ENCODE measurements at regions not wholly inside any gene's neighbourhood (a gene's known extent, or its start where the extent isn't known, plus 50 kb on each side); places are given as distances from the start of the nearest gene placed in this dataset.

GRCh38 chr11:42145311-42145710, 685.9 kb upstream of the LRRC4C start:
- H2BK15ac ChIP-seq (ENCODE audit: low read depth, poor library complexity, severe bottlenecking), result no peak overlapping the region
- no peaks in the 10 kb centered on the region for H3K27me3 ChIP-seq (ENCODE audit: control insufficient read depth in 1 of 2, insufficient read depth in 1 of 2, low read length in 2 of 2)
- no peak overlapping the region for H3K14ac ChIP-seq (ENCODE audit: low read length in 2 of 2)
- peaks cover 16% of the 10 kb centered on the region for H3K9me3 ChIP-seq (ENCODE audit: control insufficient read depth, low read length)
- no peak overlapping the region for H3K4ac ChIP-seq (ENCODE audit: low read depth in 1 of 2, low read length in 2 of 2)
- H2BK120ac ChIP-seq (ENCODE audit: low read depth, low read length), result no peak overlapping the region
- H3K18ac ChIP-seq (ENCODE audit: low read depth in 1 of 2, low read length in 2 of 2), result no peak overlapping the region
- no peak overlapping the region for H2AK5ac ChIP-seq (ENCODE audit: low read length, severe bottlenecking)
- no peak overlapping the region for H2BK5ac ChIP-seq (ENCODE audit: low read depth, low read length, poor library complexity, severe bottlenecking)
- H3K4me3 ChIP-seq (ENCODE audit: insufficient read depth in 1 of 2, low read depth in 1 of 2, low read length in 2 of 2), result no peak overlapping the region
- H3K36me3 ChIP-seq (ENCODE audit: control insufficient read depth in 1 of 2, insufficient read depth in 2 of 2, low read depth in 1 of 2, low read length in 2 of 2), result no peaks in the 10 kb centered on the region
- no peak overlapping the region for H4K91ac ChIP-seq (ENCODE audit: low read length)
- no peak overlapping the region for H4K8ac ChIP-seq (ENCODE audit: low read length)
- H2BK12ac ChIP-seq (ENCODE audit: low read length in 2 of 2), result no peak overlapping the region
- no peak overlapping the region for H3K27ac ChIP-seq (ENCODE audit: low read length, poor library complexity, severe bottlenecking)
- no peak overlapping the region for H2AFZ ChIP-seq (ENCODE audit: low read depth, low read length)
- H3K4me1 ChIP-seq (ENCODE audit: control insufficient read depth, insufficient read depth, low read depth, low read length), result no peaks in the 10 kb centered on the region
- no peak overlapping the region for H3K23ac ChIP-seq (ENCODE audit: low read length in 2 of 2)
- no peak for DNase-seq
- no peak overlapping the region for H3K9ac ChIP-seq (ENCODE audit: low read length)
- H3K79me1 ChIP-seq (replicated peaks; ENCODE audit: low read length, poor library complexity, severe bottlenecking), result no peaks in the 10 kb centered on the region
- no peak overlapping the region for H3K4me2 ChIP-seq (ENCODE audit: low read length, poor library complexity, severe bottlenecking)

GRCh38 chr11:42161886-42162285, 702.4 kb upstream of the LRRC4C start:
- DNase-seq, result no peak
- Histone ChIP-seq H3K9ac (ENCODE audit: low read length) (no peak overlapping the region), H3K4me2 (ENCODE audit: low read length, poor library complexity, severe bottlenecking) (no peak overlapping the region), H2BK120ac (ENCODE audit: low read depth, low read length) (no peak overlapping the region), H3K9me3 (ENCODE audit: control insufficient read depth, low read length) (peaks cover 11% of the 10 kb centered on the region), H2AFZ (ENCODE audit: low read depth, low read length) (no peak overlapping the region), H2BK5ac (ENCODE audit: low read depth, low read length, poor library complexity, severe bottlenecking) (no peak overlapping the region), H3K18ac (ENCODE audit: low read depth in 1 of 2, low read length in 2 of 2) (no peak overlapping the region), H4K91ac (ENCODE audit: low read length) (no peak overlapping the region), H2BK12ac (ENCODE audit: low read length in 2 of 2) (no peak overlapping the region), H3K23ac (ENCODE audit: low read length in 2 of 2) (no peak overlapping the region), H3K4me1 (ENCODE audit: control insufficient read depth, insufficient read depth, low read depth, low read length) (no peaks in the 10 kb centered on the region), H3K79me1 (replicated peaks; ENCODE audit: low read length, poor library complexity, severe bottlenecking) (no peaks in the 10 kb centered on the region), H3K36me3 (ENCODE audit: control insufficient read depth in 1 of 2, insufficient read depth in 2 of 2, low read depth in 1 of 2, low read length in 2 of 2) (no peaks in the 10 kb centered on the region), H2BK15ac (ENCODE audit: low read depth, poor library complexity, severe bottlenecking) (no peak overlapping the region), H4K8ac (ENCODE audit: low read length) (no peak overlapping the region), H3K14ac (ENCODE audit: low read length in 2 of 2) (no peak overlapping the region), H3K27ac (ENCODE audit: low read length, poor library complexity, severe bottlenecking) (no peak overlapping the region), H2AK5ac (ENCODE audit: low read length, severe bottlenecking) (no peak overlapping the region), H3K27me3 (ENCODE audit: control insufficient read depth in 1 of 2, insufficient read depth in 1 of 2, low read length in 2 of 2) (no peaks in the 10 kb centered on the region), H3K4me3 (ENCODE audit: insufficient read depth in 1 of 2, low read depth in 1 of 2, low read length in 2 of 2) (no peak overlapping the region), H3K4ac (ENCODE audit: low read depth in 1 of 2, low read length in 2 of 2) (no peak overlapping the region)
- 49% methylated on average over 1 of the region's 1 CpG for WGBS

GRCh38 chr11:42169191-42169590, 709.7 kb upstream of the LRRC4C start:
- no CpG with 5 or more reads among the region's 2 CpGs for WGBS
- no peak overlapping the region for H2AFZ ChIP-seq (ENCODE audit: low read depth, low read length)
- H2BK5ac ChIP-seq (ENCODE audit: low read depth, low read length, poor library complexity, severe bottlenecking), result no peak overlapping the region
- H3K4me2 ChIP-seq (ENCODE audit: low read length, poor library complexity, severe bottlenecking), result no peak overlapping the region
- H3K4ac ChIP-seq (ENCODE audit: low read depth in 1 of 2, low read length in 2 of 2), result no peak overlapping the region
- no peak for DNase-seq
- no peak overlapping the region for H2BK12ac ChIP-seq (ENCODE audit: low read length in 2 of 2)
- no peaks in the 10 kb centered on the region for H3K9me3 ChIP-seq (ENCODE audit: control insufficient read depth, low read length)
- no peaks in the 10 kb centered on the region for H3K27me3 ChIP-seq (ENCODE audit: control insufficient read depth in 1 of 2, insufficient read depth in 1 of 2, low read length in 2 of 2)
- H3K14ac ChIP-seq (ENCODE audit: low read length in 2 of 2), result no peak overlapping the region
- H4K91ac ChIP-seq (ENCODE audit: low read length), result no peak overlapping the region
- no peak overlapping the region for H2BK120ac ChIP-seq (ENCODE audit: low read depth, low read length)
- H3K36me3 ChIP-seq (ENCODE audit: control insufficient read depth in 1 of 2, insufficient read depth in 2 of 2, low read depth in 1 of 2, low read length in 2 of 2), result no peaks in the 10 kb centered on the region
- no peaks in the 10 kb centered on the region for H3K79me1 ChIP-seq (replicated peaks; ENCODE audit: low read length, poor library complexity, severe bottlenecking)
- H3K27ac ChIP-seq (ENCODE audit: low read length, poor library complexity, severe bottlenecking), result no peak overlapping the region
- no peak overlapping the region for H3K18ac ChIP-seq (ENCODE audit: low read depth in 1 of 2, low read length in 2 of 2)
- H3K23ac ChIP-seq (ENCODE audit: low read length in 2 of 2), result no peak overlapping the region
- H3K4me1 ChIP-seq (ENCODE audit: control insufficient read depth, insufficient read depth, low read depth, low read length), result no peaks in the 10 kb centered on the region
- no peak overlapping the region for H3K4me3 ChIP-seq (ENCODE audit: insufficient read depth in 1 of 2, low read depth in 1 of 2, low read length in 2 of 2)
- no peak overlapping the region for H3K9ac ChIP-seq (ENCODE audit: low read length)
- no peak overlapping the region for H2AK5ac ChIP-seq (ENCODE audit: low read length, severe bottlenecking)
- H4K8ac ChIP-seq (ENCODE audit: low read length), result no peak overlapping the region
- no peak overlapping the region for H2BK15ac ChIP-seq (ENCODE audit: low read depth, poor library complexity, severe bottlenecking)

- H3K9me3 ChIP-seq (ENCODE audit: control insufficient read depth, low read length), result no peaks in the 10 kb centered on the region
- H2BK120ac ChIP-seq (ENCODE audit: low read depth, low read length), result no peak overlapping the region
- no peaks in the 10 kb centered on the region for H3K4me1 ChIP-seq (ENCODE audit: control insufficient read depth, insufficient read depth, low read depth, low read length)
- no peak for DNase-seq
- H3K4me2 ChIP-seq (ENCODE audit: low read length, poor library complexity, severe bottlenecking), result no peak overlapping the region
- no peak overlapping the region for H3K4me3 ChIP-seq (ENCODE audit: insufficient read depth in 1 of 2, low read depth in 1 of 2, low read length in 2 of 2)
- no peak overlapping the region for H3K9ac ChIP-seq (ENCODE audit: low read length)
- no peak overlapping the region for H4K8ac ChIP-seq (ENCODE audit: low read length)
- no peak overlapping the region for H4K91ac ChIP-seq (ENCODE audit: low read length)
- H3K18ac ChIP-seq (ENCODE audit: low read depth in 1 of 2, low read length in 2 of 2), result no peak overlapping the region
- H2BK5ac ChIP-seq (ENCODE audit: low read depth, low read length, poor library complexity, severe bottlenecking), result no peak overlapping the region
- H2AFZ ChIP-seq (ENCODE audit: low read depth, low read length), result no peak overlapping the region
- H3K36me3 ChIP-seq (ENCODE audit: control insufficient read depth in 1 of 2, insufficient read depth in 2 of 2, low read depth in 1 of 2, low read length in 2 of 2), result no peaks in the 10 kb centered on the region
- H2AK5ac ChIP-seq (ENCODE audit: low read length, severe bottlenecking), result no peak overlapping the region
- H3K27ac ChIP-seq (ENCODE audit: low read length, poor library complexity, severe bottlenecking), result no peak overlapping the region
- no peak overlapping the region for H3K4ac ChIP-seq (ENCODE audit: low read depth in 1 of 2, low read length in 2 of 2)
- H3K79me1 ChIP-seq (replicated peaks; ENCODE audit: low read length, poor library complexity, severe bottlenecking), result no peaks in the 10 kb centered on the region
- 35% methylated on average over 1 of the region's 1 CpG for WGBS
- no peaks in the 10 kb centered on the region for H3K27me3 ChIP-seq (ENCODE audit: control insufficient read depth in 1 of 2, insufficient read depth in 1 of 2, low read length in 2 of 2)
- no peak overlapping the region for H2BK12ac ChIP-seq (ENCODE audit: low read length in 2 of 2)
- H3K23ac ChIP-seq (ENCODE audit: low read length in 2 of 2), result no peak overlapping the region
- H3K14ac ChIP-seq (ENCODE audit: low read length in 2 of 2), result no peak overlapping the region
- H2BK15ac ChIP-seq (ENCODE audit: low read depth, poor library complexity, severe bottlenecking), result no peak overlapping the region
These were observed 711.1 kb upstream of the LRRC4C start for GRCh38 chr11:42170601-42171000.

All from mesenchymal stem cell (in vitro differentiated cells and primary cell).